Left kidney (tissue), 1 donor: ENCODE measurements at regions not wholly inside any gene's neighbourhood (a gene's known extent, or its start where the extent isn't known, plus 50 kb on each side); places are given as distances from the start of the nearest gene placed in this dataset.
"Not testable (repeated sequence)": the region's sequence is repeated elsewhere in the genome, so short reads cannot be mapped to it uniquely, and the experiment has no call there.

Experiments
- DNase-seq: peaks from one replicate; pipeline ENCODE4 v3.0.0-alpha.2; 2013

GRCh38 chr7:68756986-68757495 lies 841.2 kb upstream of the AUTS2 start:
- DNase-seq, result no peak

- DNase-seq, result no peak
Observed at GRCh38 chr7:68760556-68760955, 837.7 kb upstream of the AUTS2 start.

GRCh38 chr7:68767462-68767861 lies 830.8 kb upstream of the AUTS2 start:
- no peak for DNase-seq

GRCh38 chr7:68770649-68771048 lies 827.6 kb upstream of the AUTS2 start:
- DNase-seq, result no peak

GRCh38 chr7:68776326-68776725 lies 821.9 kb upstream of the AUTS2 start:
- no peak for DNase-seq

- DNase-seq, result no peak
Observed at GRCh38 chr7:68783684-68784083, 814.6 kb upstream of the AUTS2 start.

- DNase-seq, result no peak
Observed at GRCh38 chr7:68785036-68785435, 813.2 kb upstream of the AUTS2 start.

- peak; percentile 75 for DNase-seq
Observed at GRCh38 chr7:68787566-68787965, 810.7 kb upstream of the AUTS2 start.

GRCh38 chr7:68788529-68788928 lies 809.7 kb upstream of the AUTS2 start:
- DNase-seq, result not testable (repeated sequence)

GRCh38 chr7:68789597-68789996 lies 808.7 kb upstream of the AUTS2 start:
- DNase-seq, result no peak

GRCh38 chr7:68792351-68792750 lies 805.9 kb upstream of the AUTS2 start:
- DNase-seq, result no peak

GRCh38 chr7:68793513-68793912 lies 804.8 kb upstream of the AUTS2 start:
- DNase-seq, result no peak

GRCh38 chr7:68800316-68800715 lies 798.0 kb upstream of the AUTS2 start:
- no peak for DNase-seq

- DNase-seq, result no peak
Observed at GRCh38 chr7:68805159-68805558, 793.1 kb upstream of the AUTS2 start.

- no peak for DNase-seq
Observed at GRCh38 chr7:68807666-68808065, 790.6 kb upstream of the AUTS2 start.

GRCh38 chr7:68813551-68814080 lies 784.7 kb upstream of the AUTS2 start:
- no peak for DNase-seq

- DNase-seq, result no peak
Observed at GRCh38 chr7:68816491-68816890, 781.8 kb upstream of the AUTS2 start.

- no peak for DNase-seq
Observed at GRCh38 chr7:68820321-68820720, 778.0 kb upstream of the AUTS2 start.

GRCh38 chr7:68821846-68822245 lies 776.4 kb upstream of the AUTS2 start:
- no peak for DNase-seq

GRCh38 chr7:68823996-68824780 lies 774.1 kb upstream of the AUTS2 start:
- DNase-seq, result no peak

GRCh38 chr7:68828575-68828974 lies 769.7 kb upstream of the AUTS2 start:
- no peak for DNase-seq

- no peak for DNase-seq
Observed at GRCh38 chr7:68833422-68833821, 764.9 kb upstream of the AUTS2 start.

GRCh38 chr7:68839014-68839413 lies 759.3 kb upstream of the AUTS2 start:
- no peak for DNase-seq

GRCh38 chr7:68840991-68841390 lies 757.3 kb upstream of the AUTS2 start:
- DNase-seq, result no peak
